Neuron (in vitro differentiated cells): ENCODE measurements at regions not wholly inside any gene's neighbourhood (a gene's known extent, or its start where the extent isn't known, plus 50 kb on each side); places are given as distances from the start of the nearest gene placed in this dataset.

Experiments
- H2AFZ ChIP-seq: one replicate; pipeline ENCODE4 v1.6.1; 2013; ENCODE audit warnings: low read depth, mild to moderate bottlenecking, inconsistent platforms, low read length, moderate library complexity
- H3K27me3 ChIP-seq: one replicate; pipeline ENCODE4 v1.6.1; 2013; ENCODE audit warnings: low read length; ENCODE audit not compliant: insufficient read depth
- H3K36me3 ChIP-seq: one replicate; pipeline ENCODE4 v1.6.1; 2013; ENCODE audit warnings: low read length; ENCODE audit not compliant: insufficient read depth
- H3K4me1 ChIP-seq: one replicate; pipeline ENCODE4 v1.6.1; 2013; ENCODE audit warnings: low read length; ENCODE audit not compliant: insufficient read depth
- H3K4me3 ChIP-seq: 2 replicates; pipeline ENCODE4 v1.5.1; 2013; ENCODE audit warnings: mild to moderate bottlenecking, low read length, moderate library complexity
- H3K9me3 ChIP-seq: one replicate; pipeline ENCODE4 v1.6.1; 2013; ENCODE audit warnings: low read length

DNA sequence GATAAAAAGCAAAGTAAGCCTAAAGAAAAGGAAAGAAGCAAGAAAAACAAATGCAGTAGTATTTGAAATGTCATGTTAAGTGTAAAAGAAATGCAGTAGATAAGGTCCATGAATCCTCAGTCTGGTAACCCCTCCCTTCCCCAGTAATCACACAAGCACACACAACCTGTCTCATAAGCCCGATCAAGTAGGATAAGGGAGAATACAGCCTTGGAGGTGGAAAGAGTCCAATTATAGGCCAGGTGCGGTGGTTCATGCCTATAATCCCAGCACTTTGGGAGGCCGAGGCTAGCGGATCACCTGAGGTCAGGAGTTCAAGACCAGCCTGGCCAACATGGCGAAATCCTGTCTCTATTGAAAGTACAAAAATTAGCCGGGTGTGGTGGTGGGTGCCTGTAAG, 117.9 kb downstream of the GADD45G start:
- Histone ChIP-seq H2AFZ (no peak overlapping the region), H3K36me3 (no peaks in the 10 kb centered on the region), H3K4me1 (no peaks in the 10 kb centered on the region), H3K4me3 (no peak overlapping the region), H3K9me3 (no peaks in the 10 kb centered on the region), H3K27me3 (peaks cover 6% of the 10 kb centered on the region)

DNA sequence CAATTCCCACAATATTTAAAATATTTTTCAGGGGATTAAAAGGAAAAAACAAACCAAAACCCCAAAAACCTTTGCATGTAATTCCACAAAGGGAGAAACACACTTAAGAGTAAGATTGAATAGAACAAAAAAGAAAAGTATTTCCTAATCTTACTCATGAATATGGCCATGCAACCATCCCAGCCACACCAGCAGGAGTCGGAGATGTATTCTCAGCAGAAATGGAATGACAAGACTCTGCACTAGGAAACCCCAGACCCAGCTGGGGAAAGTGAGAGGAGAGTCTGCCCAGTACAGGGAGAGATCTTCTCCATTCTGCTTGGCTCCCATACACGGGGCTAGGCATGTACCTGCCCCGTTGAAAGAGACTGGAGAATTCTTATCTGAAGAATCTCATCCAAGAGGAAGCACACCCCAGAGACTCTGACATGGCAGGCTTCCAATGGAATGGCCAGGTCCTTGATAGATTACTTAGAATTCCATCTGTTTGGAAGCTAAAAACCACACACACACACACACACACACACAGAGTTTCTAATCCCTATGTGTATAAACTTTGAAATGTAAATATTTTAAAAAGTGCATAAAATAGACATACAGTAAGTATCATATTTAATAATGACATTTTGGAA, 118.8 kb downstream of the GADD45G start:
- H3K4me1 ChIP-seq = peaks cover under 1% of the 10 kb centered on the region
- H3K36me3 ChIP-seq = no peaks in the 10 kb centered on the region
- H3K27me3 ChIP-seq = peaks cover 6% of the 10 kb centered on the region
- H3K9me3 ChIP-seq = no peaks in the 10 kb centered on the region
- no peak overlapping the region for H3K4me3 ChIP-seq
- no peak overlapping the region for H2AFZ ChIP-seq

DNA sequence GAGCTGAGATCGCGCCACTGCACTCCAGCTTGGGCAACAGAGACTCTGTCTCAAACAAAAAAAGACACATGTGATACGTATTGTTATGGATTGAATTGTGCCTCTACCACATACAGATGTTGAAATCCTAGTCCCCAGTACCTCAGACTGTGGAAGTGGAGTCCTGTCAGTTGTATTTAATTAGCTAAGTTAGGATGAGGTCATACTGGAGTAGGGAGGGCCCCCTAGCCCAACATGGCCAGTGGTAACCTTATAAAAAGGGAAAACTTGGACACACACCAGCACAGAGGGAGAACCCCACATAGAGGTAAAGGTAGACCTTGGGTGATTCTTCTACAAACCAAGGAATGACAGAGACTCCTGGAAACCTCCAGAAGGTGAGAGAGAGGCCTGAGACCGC, 119.8 kb downstream of the GADD45G start:
- Histone ChIP-seq H3K27me3 (peaks cover 6% of the 10 kb centered on the region), H3K4me1 (peaks cover 11% of the 10 kb centered on the region), H2AFZ (no peak overlapping the region), H3K9me3 (no peaks in the 10 kb centered on the region), H3K36me3 (no peaks in the 10 kb centered on the region), H3K4me3 (no peak overlapping the region)

DNA sequence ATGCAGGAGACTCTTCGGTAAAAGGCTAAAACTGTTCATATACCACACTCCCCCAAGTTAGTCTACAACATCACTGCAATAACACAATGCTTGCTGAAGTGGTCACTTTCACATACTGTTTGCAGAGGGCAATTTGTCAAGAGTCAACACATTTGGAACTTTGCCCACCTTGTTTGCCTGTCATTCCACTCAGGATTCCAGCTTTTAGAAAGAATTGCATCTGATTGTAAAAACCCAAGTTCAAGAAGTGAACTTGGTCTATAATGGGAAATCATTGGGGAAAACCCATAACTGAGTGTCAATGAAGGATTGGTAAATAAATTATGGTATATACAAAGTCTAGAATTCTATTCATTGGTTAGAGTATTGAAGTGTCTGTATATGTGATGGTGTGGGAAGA, 120.5 kb downstream of the GADD45G start:
- no peaks in the 10 kb centered on the region for H3K9me3 ChIP-seq
- H3K4me3 ChIP-seq = no peak overlapping the region
- peaks cover 6% of the 10 kb centered on the region for H3K27me3 ChIP-seq
- H3K36me3 ChIP-seq = no peaks in the 10 kb centered on the region
- no peak overlapping the region for H2AFZ ChIP-seq
- peaks cover 11% of the 10 kb centered on the region for H3K4me1 ChIP-seq

DNA sequence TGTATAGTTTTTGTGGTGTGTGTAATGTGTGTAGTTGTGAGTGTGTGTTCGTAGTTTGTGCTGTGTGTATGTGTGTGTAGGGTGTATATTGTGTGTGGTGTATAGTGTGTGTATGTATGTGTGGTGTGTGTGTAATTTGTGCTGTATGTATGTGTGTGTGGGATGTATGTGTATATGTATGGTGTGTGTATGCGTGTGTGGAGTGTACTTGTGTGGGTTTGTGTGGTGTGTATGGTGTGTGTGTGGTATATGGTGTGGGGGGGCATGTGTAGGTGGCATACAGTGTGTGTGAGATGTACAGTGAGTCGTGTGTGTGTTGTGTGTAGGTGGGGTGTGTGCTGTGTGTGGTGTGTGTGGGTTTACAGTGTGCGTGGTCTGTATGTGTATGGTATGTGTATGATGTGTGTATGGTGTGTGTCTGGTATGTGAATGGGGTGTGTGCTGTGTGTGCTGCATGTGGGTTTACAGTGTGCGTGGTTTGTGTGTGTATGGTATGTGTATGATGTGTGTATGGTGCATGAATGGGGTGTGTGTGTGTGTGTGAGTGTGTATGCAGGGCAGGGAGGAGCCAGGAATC, 125.2 kb downstream of the GADD45G start:
- no peak overlapping the region for H3K4me3 ChIP-seq
- no peaks in the 10 kb centered on the region for H3K36me3 ChIP-seq
- H3K27me3 ChIP-seq = peaks cover 6% of the 10 kb centered on the region
- H2AFZ ChIP-seq = no peak overlapping the region
- no peaks in the 10 kb centered on the region for H3K9me3 ChIP-seq
- peaks cover 20% of the 10 kb centered on the region for H3K4me1 ChIP-seq

DNA sequence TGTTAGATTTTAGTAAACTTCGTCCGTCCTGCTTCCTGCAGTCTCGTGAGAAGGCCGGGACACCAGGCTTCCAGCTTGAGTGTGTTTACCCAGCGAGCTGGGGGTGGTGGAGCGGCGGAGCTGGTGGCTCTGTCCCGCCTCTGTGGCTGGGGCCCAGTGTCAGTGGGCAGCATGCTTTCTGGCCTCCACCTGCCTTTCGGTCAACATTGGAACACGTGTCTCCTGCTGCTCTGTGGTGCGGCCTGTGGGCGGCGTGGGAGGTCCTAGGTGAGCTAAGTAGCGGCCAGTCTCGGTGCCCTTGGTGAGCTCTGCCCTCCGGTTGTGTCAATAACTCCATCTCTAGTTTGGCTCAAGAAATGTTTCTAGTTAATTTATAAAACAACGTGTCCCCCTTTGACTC, 125.9 kb downstream of the GADD45G start:
- Histone ChIP-seq H3K4me3 (no peak overlapping the region), H3K9me3 (no peaks in the 10 kb centered on the region), H2AFZ (no peak overlapping the region), H3K4me1 (peaks cover 20% of the 10 kb centered on the region), H3K27me3 (peaks cover 10% of the 10 kb centered on the region), H3K36me3 (no peaks in the 10 kb centered on the region)

DNA sequence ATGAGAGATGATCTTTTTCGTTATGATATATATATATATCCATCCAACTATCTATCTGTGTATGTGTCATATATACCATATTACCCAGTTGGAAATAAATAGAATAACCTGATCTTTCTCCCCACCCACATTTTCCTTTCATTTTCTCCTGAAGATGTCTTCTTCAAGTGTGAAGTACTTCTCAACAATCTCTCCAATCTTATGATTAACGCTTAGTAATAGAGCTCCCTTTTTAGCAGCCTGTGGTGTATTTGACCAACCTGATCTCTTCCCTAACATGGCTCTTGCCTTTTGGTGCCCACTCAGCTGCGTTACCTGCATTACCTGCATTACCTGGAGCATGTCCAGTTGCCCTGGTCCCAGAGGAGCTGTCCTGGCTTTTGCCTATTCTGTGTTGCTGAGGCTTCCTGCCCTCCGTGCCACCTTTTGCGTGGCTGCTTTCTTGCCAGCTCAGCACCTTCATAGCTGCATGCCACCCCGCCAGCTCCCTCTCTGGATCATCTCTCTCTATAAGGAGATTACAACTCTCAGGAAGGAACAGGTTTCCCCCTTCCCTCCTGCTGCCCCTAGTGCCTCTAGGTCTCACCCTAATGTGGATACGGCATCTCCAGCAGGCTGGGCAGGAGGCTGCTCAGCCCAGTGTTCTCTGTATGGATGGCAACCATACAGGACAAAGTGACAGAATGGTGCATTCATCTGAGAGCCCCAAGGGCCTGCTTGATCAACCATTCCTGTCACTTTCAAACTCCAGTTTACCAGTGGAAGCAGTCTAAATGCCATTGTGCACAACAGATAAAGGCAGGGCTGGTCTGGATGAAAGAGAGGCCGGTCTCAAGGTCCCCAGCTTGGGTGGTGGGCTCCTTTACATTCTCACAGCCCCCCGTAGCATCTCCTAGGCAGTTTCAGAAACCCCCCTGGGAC, 126.7 kb downstream of the GADD45G start:
- Histone ChIP-seq H3K4me3 (no peak overlapping the region), H3K27me3 (peaks cover 13% of the 10 kb centered on the region), H3K4me1 (peaks cover 20% of the 10 kb centered on the region), H2AFZ (no peak overlapping the region), H3K36me3 (no peaks in the 10 kb centered on the region), H3K9me3 (no peaks in the 10 kb centered on the region)

DNA sequence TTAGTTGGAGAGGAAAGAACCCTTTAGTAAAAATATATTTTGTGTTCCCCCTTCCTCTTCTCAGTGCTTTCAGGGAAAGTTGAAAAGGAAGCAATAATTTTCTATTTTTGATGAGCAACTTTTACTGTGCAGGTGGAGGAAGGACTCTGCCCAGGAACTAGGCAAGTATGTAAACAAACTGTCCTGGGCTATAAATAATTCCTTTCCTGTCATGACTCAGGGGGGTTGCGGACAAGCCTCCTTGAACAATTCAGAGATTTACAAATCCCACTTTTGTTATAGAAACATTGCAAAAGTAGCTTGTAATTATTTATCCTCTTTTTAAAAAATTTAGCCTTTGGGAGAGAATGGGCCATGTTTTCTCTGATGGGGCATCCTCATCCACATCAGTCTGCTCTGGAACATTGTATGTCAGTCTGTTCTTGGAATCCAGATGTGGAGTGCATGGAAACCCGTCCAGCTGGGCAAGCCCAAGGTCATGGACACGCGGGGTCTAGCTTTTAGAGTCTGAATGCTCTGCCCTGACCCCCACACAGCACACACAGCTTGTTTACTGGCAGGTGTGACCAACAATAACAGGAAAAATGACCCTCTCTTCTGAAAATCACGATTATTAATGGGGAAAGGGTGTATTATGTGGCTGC, 127.6 kb downstream of the GADD45G start:
- H3K4me3 ChIP-seq = no peak overlapping the region
- no peak overlapping the region for H2AFZ ChIP-seq
- H3K4me1 ChIP-seq = peaks cover 20% of the 10 kb centered on the region
- H3K27me3 ChIP-seq = peaks cover 19% of the 10 kb centered on the region
- no peaks in the 10 kb centered on the region for H3K9me3 ChIP-seq
- H3K36me3 ChIP-seq = no peaks in the 10 kb centered on the region

DNA sequence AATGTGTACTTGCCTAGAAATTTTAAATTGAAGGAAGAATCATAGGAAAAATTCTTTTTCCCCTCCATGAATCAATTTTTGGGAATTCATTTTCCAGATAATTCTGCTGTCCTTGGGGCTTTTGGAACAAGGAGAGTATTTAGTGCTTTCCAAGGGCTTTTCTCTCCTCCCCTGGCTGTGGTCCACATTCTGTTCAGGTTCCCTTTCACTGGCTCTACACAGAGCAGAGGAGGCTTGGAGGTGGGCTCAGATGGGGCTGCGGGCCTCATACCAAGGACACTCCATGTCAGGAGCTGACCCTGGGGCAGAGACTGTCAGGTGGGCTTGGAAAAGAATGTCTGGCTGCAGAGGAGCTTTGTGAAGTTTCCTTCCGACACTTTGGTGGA, 128.1 kb downstream of the GADD45G start:
- Histone ChIP-seq H3K4me1 (peaks cover 20% of the 10 kb centered on the region), H3K27me3 (peaks cover 19% of the 10 kb centered on the region)

DNA sequence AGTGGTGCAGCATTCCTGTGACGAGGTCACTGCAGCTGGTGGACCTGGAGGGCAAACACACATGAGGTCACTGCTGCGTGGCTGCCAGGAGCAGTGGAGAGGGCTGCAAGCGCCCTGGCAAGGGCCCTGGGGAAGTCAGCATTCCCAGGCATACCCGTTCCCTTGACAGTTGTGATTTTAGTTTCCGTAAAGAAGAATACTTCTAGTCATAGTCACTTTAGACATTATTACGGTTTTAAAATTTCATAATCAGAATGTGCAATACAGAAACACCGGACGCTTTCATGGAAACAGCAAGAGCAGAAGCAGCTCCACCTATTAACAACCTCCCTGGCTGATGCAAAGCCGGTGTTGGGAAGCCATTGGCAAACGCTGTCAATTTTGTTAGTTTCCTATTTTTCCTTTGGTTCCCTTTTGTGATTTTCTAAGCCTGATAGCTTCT, 129.8 kb downstream of the GADD45G start:
- Histone ChIP-seq H2AFZ (no peak overlapping the region), H3K36me3 (no peaks in the 10 kb centered on the region), H3K4me1 (peaks cover 10% of the 10 kb centered on the region), H3K4me3 (no peak overlapping the region), H3K9me3 (no peaks in the 10 kb centered on the region), H3K27me3 (peaks cover 25% of the 10 kb centered on the region)

More for the DNA sequence above, 128.1 kb downstream of the GADD45G start:
- H3K4me3 ChIP-seq = no peak overlapping the region
- H2AFZ ChIP-seq = no peak overlapping the region
- H3K36me3 ChIP-seq = no peaks in the 10 kb centered on the region
- no peaks in the 10 kb centered on the region for H3K9me3 ChIP-seq

DNA sequence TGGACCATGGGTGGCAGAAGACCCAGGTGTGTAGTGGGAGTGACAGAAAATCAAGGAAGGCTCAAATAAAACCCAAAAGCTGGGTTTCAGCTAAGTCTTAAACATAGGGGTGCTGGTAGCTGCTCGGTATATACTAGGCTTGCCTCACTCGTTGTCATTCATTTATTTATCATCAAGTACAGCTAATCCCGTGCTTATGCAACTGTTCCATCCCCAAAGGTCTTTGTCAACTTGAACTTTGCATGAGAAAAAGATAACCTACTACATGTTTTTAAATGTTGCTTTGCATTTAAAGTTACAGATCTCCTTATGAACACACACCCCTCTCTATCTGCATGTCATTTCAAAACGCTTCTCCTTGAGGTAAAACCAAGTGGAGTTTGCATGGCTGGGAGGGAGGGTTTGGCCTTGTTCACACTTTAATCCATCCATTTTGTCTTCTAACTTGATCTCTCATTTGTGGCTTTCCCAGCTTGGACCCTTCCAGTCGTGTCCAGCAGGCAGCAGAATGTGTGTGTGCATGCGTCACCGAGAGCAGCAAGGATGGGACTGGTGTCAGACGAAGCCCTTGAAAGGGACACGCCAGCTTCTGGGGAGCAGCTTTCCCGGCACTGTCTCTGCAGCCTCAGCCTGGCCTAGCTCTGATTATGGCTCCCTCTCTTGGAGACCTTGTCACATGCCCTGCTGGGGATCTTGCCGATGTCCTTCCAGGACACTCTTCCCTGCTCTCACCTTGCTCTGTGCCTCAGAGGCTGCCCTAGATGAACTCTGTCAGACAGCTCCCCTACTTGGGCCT, 133.5 kb downstream of the GADD45G start:
- H3K4me1 ChIP-seq = peaks cover 3% of the 10 kb centered on the region
- no peaks in the 10 kb centered on the region for H3K9me3 ChIP-seq
- H3K36me3 ChIP-seq = no peaks in the 10 kb centered on the region
- peaks cover 21% of the 10 kb centered on the region for H3K27me3 ChIP-seq
- no peak overlapping the region for H3K4me3 ChIP-seq
- H2AFZ ChIP-seq = no peak overlapping the region

DNA sequence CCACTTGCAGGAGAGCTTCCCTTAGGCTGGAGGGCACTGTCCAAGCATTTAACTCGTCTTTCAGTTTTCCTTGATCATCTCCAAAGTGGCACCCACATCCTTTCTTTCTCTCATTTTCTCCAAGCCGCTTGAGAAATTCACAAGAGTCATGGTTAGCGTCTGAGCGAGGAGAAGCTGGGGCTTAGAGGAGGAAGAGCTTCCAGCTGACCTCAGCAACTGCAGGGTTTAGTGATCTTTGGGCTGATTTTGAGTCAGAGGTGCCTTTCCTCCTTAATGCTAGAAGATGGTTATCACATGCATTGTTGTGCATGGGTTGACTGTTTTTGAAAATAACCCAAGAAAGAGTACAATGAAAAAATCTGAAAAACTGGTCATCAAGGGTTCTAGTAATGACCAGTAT, 134.7 kb downstream of the GADD45G start:
- Histone ChIP-seq H2AFZ (no peak overlapping the region), H3K36me3 (no peaks in the 10 kb centered on the region), H3K9me3 (no peaks in the 10 kb centered on the region), H3K27me3 (peaks cover 18% of the 10 kb centered on the region), H3K4me3 (no peak overlapping the region), H3K4me1 (peaks cover 6% of the 10 kb centered on the region)
